ENCODE measurements at regions not wholly inside any gene's neighbourhood (a gene's known extent, or its start where the extent isn't known, plus 50 kb on each side); places are given as distances from the start of the nearest gene placed in this dataset.

DNA sequence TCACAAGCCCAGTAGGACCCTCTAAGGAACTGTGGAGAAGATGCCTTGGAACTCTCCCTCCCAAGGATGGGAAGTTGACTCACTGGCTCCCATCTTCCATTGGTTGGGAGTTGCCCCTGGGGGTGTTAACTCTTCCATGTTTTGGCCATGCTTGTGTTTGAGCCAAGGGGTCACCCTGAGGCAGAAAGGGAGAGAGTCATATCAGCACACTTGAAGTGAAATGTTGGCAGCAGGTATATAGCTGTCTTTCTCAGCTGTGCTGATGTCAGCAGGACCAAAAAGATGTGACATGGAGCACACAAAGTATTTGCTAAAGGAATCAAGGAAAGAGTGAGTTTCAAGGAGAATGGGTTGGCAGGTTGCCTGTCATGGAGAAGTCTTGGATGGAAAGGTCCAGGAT lies 359.4 kb downstream of the RPS24 start:
- no peak overlapping the region for H3K27ac ChIP-seq (ENCODE audit: low read length in 2 of 2)
- H3K79me2 ChIP-seq (ENCODE audit: control insufficient read depth, insufficient read depth, low read length) = no peaks in the 10 kb centered on the region
- no peak overlapping the region for H3K9ac ChIP-seq (ENCODE audit: low read length)
- no peaks in the 10 kb centered on the region for H3K4me1 ChIP-seq (ENCODE audit: control insufficient read depth in 2 of 2, insufficient read depth in 2 of 2, low read length in 2 of 2)
- ChIA-PET POLR2A (no interaction called here), CTCF (no interaction called here)
- H3K4me2 ChIP-seq (replicated peaks; ENCODE audit: low read depth, low read length, poor library complexity, severe bottlenecking) = no peak overlapping the region
- no peak overlapping the region for H2AFZ ChIP-seq (ENCODE audit: insufficient read depth, low read depth, low read length, poor library complexity, severe bottlenecking)
- H3K27me3 ChIP-seq (replicated peaks in 1 of 4; ENCODE audit: control extremely low read depth in 1 of 4, control insufficient read depth in 3 of 4, insufficient read depth in 4 of 4, low read length in 3 of 4) = peaks cover 0 to 4% (median 0%) of the 10 kb centered on the region in 4 experiments
- H3K4me3 ChIP-seq (ENCODE audit: control extremely low read depth in 1 of 5, extremely low read depth in 1 of 5, insufficient read depth in 1 of 5, low read depth in 2 of 5, low read length in 4 of 5) = no peak overlapping the region
- ATAC-seq (ENCODE audit: low read depth) (no peak), DNase-seq (no peak)
- TF ChIP-seq, protein P1, sequence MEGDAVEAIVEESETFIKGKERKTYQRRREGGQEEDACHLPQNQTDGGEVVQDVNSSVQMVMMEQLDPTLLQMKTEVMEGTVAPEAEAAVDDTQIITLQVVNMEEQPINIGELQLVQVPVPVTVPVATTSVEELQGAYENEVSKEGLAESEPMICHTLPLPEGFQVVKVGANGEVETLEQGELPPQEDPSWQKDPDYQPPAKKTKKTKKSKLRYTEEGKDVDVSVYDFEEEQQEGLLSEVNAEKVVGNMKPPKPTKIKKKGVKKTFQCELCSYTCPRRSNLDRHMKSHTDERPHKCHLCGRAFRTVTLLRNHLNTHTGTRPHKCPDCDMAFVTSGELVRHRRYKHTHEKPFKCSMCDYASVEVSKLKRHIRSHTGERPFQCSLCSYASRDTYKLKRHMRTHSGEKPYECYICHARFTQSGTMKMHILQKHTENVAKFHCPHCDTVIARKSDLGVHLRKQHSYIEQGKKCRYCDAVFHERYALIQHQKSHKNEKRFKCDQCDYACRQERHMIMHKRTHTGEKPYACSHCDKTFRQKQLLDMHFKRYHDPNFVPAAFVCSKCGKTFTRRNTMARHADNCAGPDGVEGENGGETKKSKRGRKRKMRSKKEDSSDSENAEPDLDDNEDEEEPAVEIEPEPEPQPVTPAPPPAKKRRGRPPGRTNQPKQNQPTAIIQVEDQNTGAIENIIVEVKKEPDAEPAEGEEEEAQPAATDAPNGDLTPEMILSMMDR (IDR thresholded peaks at IDR 0.05) = no peak
- TF ChIP-seq EZH2 (IDR thresholded peaks at IDR 0.05; ENCODE audit: borderline replicate concordance, insufficient read depth, low read depth, low read length, poor library complexity, severe bottlenecking) = no peak
- Mint-ChIP-seq H3K27me3 (peaks cover 4% of the 10 kb centered on the region), H3K4me3 (no peak overlapping the region), H3K27ac (no peak overlapping the region), H3K9me3 (ENCODE audit: insufficient read depth) (no peaks in the 10 kb centered on the region), H3K4me1 (no peaks in the 10 kb centered on the region)
- intact Hi-C loops (cut with micrococcal nuclease) = no loop called here
- H4K20me1 ChIP-seq (ENCODE audit: control insufficient read depth, insufficient read depth, low read length, poor library complexity, severe bottlenecking) = no peaks in the 10 kb centered on the region
- H3K36me3 ChIP-seq (replicated peaks in 1 of 2; ENCODE audit: control extremely low read depth in 1 of 2, control insufficient read depth in 1 of 2, extremely low read depth in 1 of 2, insufficient read depth in 2 of 2, low read length in 1 of 2) = no peaks in the 10 kb centered on the region
- no peaks in the 10 kb centered on the region for H3K9me3 ChIP-seq (ENCODE audit: control extremely low read depth in 1 of 3, control insufficient read depth in 2 of 3, insufficient read depth in 1 of 3, low read length in 2 of 3)

DNA sequence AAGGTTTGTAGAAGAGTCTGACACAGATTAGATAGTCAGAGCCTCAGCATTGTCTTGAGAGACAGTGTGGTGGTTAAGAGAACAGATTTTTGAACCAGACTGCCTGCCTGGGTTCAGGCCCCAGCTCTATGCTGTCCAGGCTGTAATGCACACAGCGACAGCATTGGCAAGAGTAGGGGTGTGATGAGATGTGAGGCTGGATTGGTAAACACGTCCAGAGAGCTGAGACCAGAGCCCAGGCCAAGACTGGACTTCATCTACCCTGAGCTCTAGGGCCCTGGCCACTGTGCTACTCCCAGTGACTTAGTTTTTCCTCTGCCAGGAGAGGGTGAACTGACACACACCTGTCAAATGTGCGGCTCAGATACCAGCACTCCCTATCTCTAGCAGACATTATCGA lies 360.4 kb downstream of the RPS24 start:
- Histone ChIP-seq H3K9me3 (ENCODE audit: control extremely low read depth in 1 of 3, control insufficient read depth in 2 of 3, insufficient read depth in 1 of 3, low read length in 2 of 3) (no peaks in the 10 kb centered on the region), H3K9ac (ENCODE audit: low read length) (no peak overlapping the region), H2AFZ (ENCODE audit: insufficient read depth, low read depth, low read length, poor library complexity, severe bottlenecking) (no peak overlapping the region), H3K27ac (ENCODE audit: low read length in 2 of 2) (no peak overlapping the region), H3K27me3 (replicated peaks in 1 of 4; ENCODE audit: control extremely low read depth in 1 of 4, control insufficient read depth in 3 of 4, insufficient read depth in 4 of 4, low read length in 3 of 4) (peaks cover 0 to 4% (median 0%) of the 10 kb centered on the region in 4 experiments), H3K4me2 (replicated peaks; ENCODE audit: low read depth, low read length, poor library complexity, severe bottlenecking) (no peak overlapping the region), H3K4me1 (ENCODE audit: control insufficient read depth in 2 of 2, insufficient read depth in 2 of 2, low read length in 2 of 2) (no peaks in the 10 kb centered on the region), H4K20me1 (ENCODE audit: control insufficient read depth, insufficient read depth, low read length, poor library complexity, severe bottlenecking) (no peaks in the 10 kb centered on the region), H3K36me3 (replicated peaks in 1 of 2; ENCODE audit: control extremely low read depth in 1 of 2, control insufficient read depth in 1 of 2, extremely low read depth in 1 of 2, insufficient read depth in 2 of 2, low read length in 1 of 2) (no peaks in the 10 kb centered on the region), H3K4me3 (ENCODE audit: control extremely low read depth in 1 of 5, extremely low read depth in 1 of 5, insufficient read depth in 1 of 5, low read depth in 2 of 5, low read length in 4 of 5) (no peak overlapping the region), H3K79me2 (ENCODE audit: control insufficient read depth, insufficient read depth, low read length) (no peaks in the 10 kb centered on the region)
- H3K4me3 Mint-ChIP-seq = no peak overlapping the region
- ChIA-PET POLR2A (no interaction called here), CTCF (no interaction called here)
- 81% methylated on average over 4 of the region's 4 CpGs for WGBS (ENCODE audit: insufficient coverage)
- no peaks in the 10 kb centered on the region for H3K4me1 Mint-ChIP-seq
- no peaks in the 10 kb centered on the region for H3K9me3 Mint-ChIP-seq (ENCODE audit: insufficient read depth)
- intact Hi-C loops (cut with micrococcal nuclease) = no loop called here
- H3K27me3 Mint-ChIP-seq = peaks cover 4% of the 10 kb centered on the region
- TF ChIP-seq EZH2 (IDR thresholded peaks at IDR 0.05; ENCODE audit: borderline replicate concordance, insufficient read depth, low read depth, low read length, poor library complexity, severe bottlenecking) = no peak
- TF ChIP-seq, protein P1 (IDR thresholded peaks at IDR 0.05) = no peak
- no peak for ATAC-seq (ENCODE audit: low read depth)
- DNase-seq = no peak
- H3K27ac Mint-ChIP-seq = no peak overlapping the region
